CD4-positive, alpha-beta T cell (primary cell): ENCODE measurements at regions not wholly inside any gene's neighbourhood (a gene's known extent, or its start where the extent isn't known, plus 50 kb on each side); places are given as distances from the start of the nearest gene placed in this dataset.
"Not testable (repeated sequence)": the region's sequence is repeated elsewhere in the genome, so short reads cannot be mapped to it uniquely, and the experiment has no call there.

Experiments
- ATAC-seq: fragments of 200-7000 bp; cut with Tn5 transposase; one replicate; pipeline ENCODE4 v1.10.0; 2022; ENCODE audit warnings: mild to moderate bottlenecking; ENCODE audit not compliant: poor library complexity
- CTCF ChIA-PET: fragments of 350-600 bp; sonication (Branson Sonifier 250); formaldehyde crosslinking; loops from one replicate; lab custom pipeline; 2021; ENCODE audit warnings: antibody characterized with exemption, inconsistent platforms; lab: Charles Lee
- POLR2A ChIA-PET: fragments of 350-600 bp; sonication (Branson Sonifier 250); formaldehyde crosslinking; loops from one replicate; lab custom pipeline; 2021; ENCODE audit warnings: antibody characterized with exemption, inconsistent platforms; lab: Charles Lee
- DNase-seq, 14 experiments: peaks; one replicate each; pipeline ENCODE4 v3.0.0-alpha.2; 2013 to 2020; ENCODE audit warnings: mixed read lengths in 2 of 14
- H3K27ac ChIP-seq, 2 donors: one replicate each; pipeline versions ENCODE4 v1.5.1 to v1.7.0; 2013; ENCODE audit warnings: low read length in 2 of 2, low read depth in 1 of 2, mild to moderate bottlenecking in 1 of 2
- H3K27me3 ChIP-seq, 2 experiments: 1 replicate in 1 of 2; 2 replicates in 1 of 2; pipeline versions ENCODE4 v1.6.1 to v1.7.0; 2013; ENCODE audit warnings: low read length in 2 of 2, control low read depth in 1 of 2, mild to moderate bottlenecking in 1 of 2, moderate library complexity in 1 of 2; ENCODE audit not compliant: insufficient read depth in 2 of 2, control insufficient read depth in 1 of 2
- H3K36me3 ChIP-seq: one replicate; pipeline ENCODE4 v1.6.1; 2013; ENCODE audit warnings: low read length, control low read depth; ENCODE audit not compliant: insufficient read depth
- H3K4me1 ChIP-seq: one replicate; pipeline ENCODE4 v1.6.1; 2013; ENCODE audit warnings: low read length, control low read depth; ENCODE audit not compliant: insufficient read depth
- H3K4me3 ChIP-seq: one replicate; pipeline ENCODE4 v1.5.1; 2013; ENCODE audit warnings: mild to moderate bottlenecking, low read length, moderate library complexity
- H3K9me3 ChIP-seq, 2 experiments: 1 replicate in 1 of 2; 2 replicates in 1 of 2; pipeline versions ENCODE4 v1.6.1 to v1.7.0; 2013; ENCODE audit warnings: low read length in 2 of 2, mild to moderate bottlenecking in 2 of 2, control low read depth in 1 of 2, moderate library complexity in 1 of 2; ENCODE audit not compliant: control insufficient read depth in 1 of 2, insufficient read depth in 1 of 2
- H3K27ac Mint-ChIP-seq: one replicate; pipeline ENCODE4 v1.8.0; 2020; ENCODE audit warnings: mixed read lengths
- H3K27me3 Mint-ChIP-seq: one replicate; pipeline ENCODE4 v1.8.0; 2021; ENCODE audit warnings: mixed read lengths
- H3K36me3 Mint-ChIP-seq: one replicate; pipeline ENCODE4 v1.8.0; 2021; ENCODE audit warnings: low read depth, mixed read lengths
- H3K4me1 Mint-ChIP-seq: one replicate; pipeline ENCODE4 v1.8.0; 2021; ENCODE audit warnings: low read depth, mixed read lengths
- H3K4me3 Mint-ChIP-seq: one replicate; pipeline ENCODE4 v1.8.0; 2020; ENCODE audit warnings: mild to moderate bottlenecking, mixed read lengths
- H3K9me3 Mint-ChIP-seq: one replicate; pipeline ENCODE4 v1.8.0; 2020; ENCODE audit warnings: mixed read lengths
- CTCF ChIP-seq: fragments of 200-600 bp; IDR thresholded peaks from one replicate; pipeline ENCODE4 v1.8.0; 2022; ENCODE audit warnings: antibody characterized with exemption, mild to moderate bottlenecking
- intact Hi-C, 2 experiments: fragments of 100-400 bp; cut with DNase I in 1 of 2; cut with micrococcal nuclease in 1 of 2; formaldehyde crosslinking; loops; one replicate each; pipeline versions ENCODE4 v1.15.1 to v1.9.0; 2023 to 2025; cut with DNase I, micrococcal nuclease

- peaks cover 0 to 4% of the 10 kb centered on the region in 2 experiments for H3K27me3 ChIP-seq
- POLR2A ChIA-PET = no interaction called here
- no peak overlapping the region for H3K27ac ChIP-seq
- intact Hi-C loops = no loop called here
- no peak overlapping the region for H3K27ac Mint-ChIP-seq
- DNase-seq (no peak), ATAC-seq (no peak)
- H3K9me3 ChIP-seq = no peaks in the 10 kb centered on the region
- CTCF ChIA-PET = no interaction called here
- H3K4me3 ChIP-seq = no peak overlapping the region
- no peaks in the 10 kb centered on the region for H3K4me1 Mint-ChIP-seq
- TF ChIP-seq CTCF = no peak
- H3K4me1 ChIP-seq = no peaks in the 10 kb centered on the region
- no peaks in the 10 kb centered on the region for H3K36me3 Mint-ChIP-seq
- H3K4me3 Mint-ChIP-seq = no peak overlapping the region
- H3K27me3 Mint-ChIP-seq = peaks cover 33% of the 10 kb centered on the region
- no peaks in the 10 kb centered on the region for H3K36me3 ChIP-seq
- no peaks in the 10 kb centered on the region for H3K9me3 Mint-ChIP-seq
These were observed 125.1 kb upstream of the STARD13 start for GRCh38 chr13:33410619-33411018.

- no peaks in the 10 kb centered on the region for H3K36me3 Mint-ChIP-seq
- ATAC-seq (no peak), DNase-seq (no peak)
- no peaks in the 10 kb centered on the region for H3K9me3 Mint-ChIP-seq
- intact Hi-C loops = no loop called here
- H3K4me3 Mint-ChIP-seq = no peak overlapping the region
- no peak overlapping the region for H3K27ac Mint-ChIP-seq
- H3K4me3 ChIP-seq = no peak overlapping the region
- ChIA-PET CTCF (no interaction called here), POLR2A (no interaction called here)
- H3K27me3 Mint-ChIP-seq = peaks cover 33% of the 10 kb centered on the region
- H3K9me3 ChIP-seq = no peaks in the 10 kb centered on the region
- H3K36me3 ChIP-seq = no peaks in the 10 kb centered on the region
- H3K27ac ChIP-seq = no peak overlapping the region
- H3K27me3 ChIP-seq = peaks cover 0 to 4% of the 10 kb centered on the region in 2 experiments
- no peak for TF ChIP-seq CTCF
- H3K4me1 ChIP-seq = no peaks in the 10 kb centered on the region
- H3K4me1 Mint-ChIP-seq = no peaks in the 10 kb centered on the region
These were observed 125.8 kb upstream of the STARD13 start for GRCh38 chr13:33411312-33411711.

DNA sequence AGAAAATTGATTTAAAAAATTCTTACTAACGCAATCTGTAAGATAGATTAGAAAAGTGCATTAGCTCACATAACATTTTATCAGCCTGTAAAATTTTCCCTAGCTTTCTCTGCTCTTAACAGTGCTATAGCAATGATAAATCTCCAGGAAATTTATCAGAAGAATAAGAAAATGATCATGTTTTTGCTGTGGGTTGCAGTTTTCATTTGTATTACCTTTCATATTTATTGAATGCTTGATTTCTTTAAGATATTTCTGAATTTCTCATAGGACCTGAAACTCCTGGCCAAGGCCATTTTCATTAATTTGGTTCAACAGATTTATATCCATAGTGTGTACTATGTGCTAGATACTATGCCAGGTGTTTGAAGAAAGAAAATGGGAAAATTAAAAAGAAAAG, 130.3 kb upstream of the STARD13 start:
- Histone ChIP-seq H3K36me3 (no peaks in the 10 kb centered on the region), H3K27me3 (peaks cover 0 to 4% of the 10 kb centered on the region in 2 experiments), H3K4me1 (no peaks in the 10 kb centered on the region), H3K27ac (no peak overlapping the region), H3K9me3 (peaks cover 0 to 6% of the 10 kb centered on the region in 2 experiments), H3K4me3 (no peak overlapping the region)
- H3K9me3 Mint-ChIP-seq = no peaks in the 10 kb centered on the region
- H3K4me1 Mint-ChIP-seq = no peaks in the 10 kb centered on the region
- no peaks in the 10 kb centered on the region for H3K36me3 Mint-ChIP-seq
- intact Hi-C loops = no loop called here
- POLR2A ChIA-PET = no interaction called here
- H3K4me3 Mint-ChIP-seq = no peak overlapping the region
- CTCF ChIA-PET = no interaction called here
- no peak for DNase-seq
- no peak for ATAC-seq
- H3K27ac Mint-ChIP-seq = no peak overlapping the region
- TF ChIP-seq CTCF = no peak
- peaks cover 45% of the 10 kb centered on the region for H3K27me3 Mint-ChIP-seq

- intact Hi-C loops = not testable (repeated sequence)
These were observed 132.8 kb upstream of the STARD13 start for GRCh38 chr13:33418224-33418953.

GRCh38 chr13:33420117-33420516, 134.6 kb upstream of the STARD13 start:
- peaks cover 22% of the 10 kb centered on the region for H3K27me3 Mint-ChIP-seq
- H3K4me3 Mint-ChIP-seq, intact Hi-C loops, CTCF ChIA-PET, H3K27ac ChIP-seq, ATAC-seq, H3K4me1 Mint-ChIP-seq, H3K4me1 ChIP-seq, POLR2A ChIA-PET, H3K9me3 ChIP-seq, H3K36me3 Mint-ChIP-seq, H3K9me3 Mint-ChIP-seq, H3K27me3 ChIP-seq, H3K4me3 ChIP-seq, DNase-seq, H3K27ac Mint-ChIP-seq, H3K36me3 ChIP-seq: not testable (repeated sequence)

More at GRCh38 chr13:33418224-33418953, 132.8 kb upstream of the STARD13 start:
- H3K4me1 ChIP-seq, H3K4me3 Mint-ChIP-seq, H3K4me3 ChIP-seq, H3K9me3 Mint-ChIP-seq, H3K36me3 ChIP-seq, H3K27ac ChIP-seq, H3K9me3 ChIP-seq, CTCF ChIA-PET, H3K4me1 Mint-ChIP-seq, POLR2A ChIA-PET, DNase-seq, H3K27me3 ChIP-seq, H3K27ac Mint-ChIP-seq, H3K36me3 Mint-ChIP-seq, ATAC-seq: not testable (repeated sequence)
- H3K27me3 Mint-ChIP-seq = peaks cover 30% of the 10 kb centered on the region
